NCI-H187 treated with DMSO at 0.1 percent for 48 hours (cell line): ENCODE measurements at regions not wholly inside any gene's neighbourhood (a gene's known extent, or its start where the extent isn't known, plus 50 kb on each side); places are given as distances from the start of the nearest gene placed in this dataset.

ENCODE experiments used
- DNase-seq: peaks from one replicate; lab custom pipeline; 2025; lab: John Stamatoyannopoulos, UW

DNA sequence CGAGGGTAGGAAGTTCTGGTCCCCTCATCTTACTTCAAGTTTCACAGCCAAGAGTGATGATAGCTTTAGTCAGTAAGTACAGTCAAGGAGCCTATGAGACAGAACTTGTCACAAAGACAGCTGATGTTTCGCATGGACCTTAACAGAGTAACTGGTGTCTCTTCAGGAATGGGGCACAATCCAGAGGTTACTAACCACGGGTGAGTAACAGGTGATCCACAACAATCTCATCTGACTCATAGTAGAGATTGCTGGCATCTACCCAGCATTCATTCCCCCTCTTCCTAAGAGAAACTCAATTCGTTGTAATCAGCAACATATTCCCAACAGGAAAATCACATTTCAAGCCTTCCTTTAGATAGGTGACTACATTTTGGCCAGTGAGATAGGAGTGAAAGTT is 126.7 kb downstream of the SNX18 start:
- no peak for DNase-seq

DNA sequence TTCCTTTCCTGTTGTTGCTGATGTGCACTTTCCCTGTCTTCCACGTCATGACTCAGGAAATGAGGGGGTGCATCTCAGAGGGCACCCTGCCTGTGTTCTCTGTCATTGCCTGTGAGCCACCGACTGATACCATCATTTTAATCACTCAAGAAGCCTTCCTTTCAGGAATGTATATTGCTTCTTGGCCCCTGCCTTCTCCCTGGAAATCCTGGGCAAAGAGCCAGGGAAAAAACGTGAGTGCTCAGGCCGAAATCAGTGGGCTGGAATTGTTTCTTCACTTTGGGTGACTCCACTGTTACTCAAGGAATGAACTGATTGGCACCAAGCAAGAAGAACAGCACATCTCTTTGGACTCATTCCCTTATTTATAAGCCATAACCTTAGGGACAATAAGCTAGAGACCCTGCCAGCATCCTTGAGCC is 126.1 kb downstream of the SNX18 start:
- DNase-seq = no peak

DNA sequence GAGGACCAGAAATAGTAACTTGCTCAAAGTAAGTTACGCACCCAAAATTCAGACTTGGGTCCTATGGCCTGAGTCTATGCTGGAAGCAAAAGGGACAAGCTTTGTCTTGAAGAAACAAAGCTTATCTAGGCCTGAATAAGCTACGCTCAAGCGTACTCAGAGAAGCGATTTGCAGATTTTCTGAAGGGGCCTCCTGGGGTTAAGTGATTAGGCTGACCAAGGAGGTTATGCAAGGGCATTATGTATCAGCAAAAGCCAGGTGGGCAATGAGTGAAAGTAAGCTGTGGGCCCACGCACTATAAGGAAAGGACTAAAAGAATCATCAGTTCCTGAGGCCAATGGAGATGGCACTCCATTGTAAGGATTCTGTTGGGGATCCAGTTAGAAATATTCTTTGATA is 122.1 kb downstream of the SNX18 start:
- DNase-seq = no peak

DNA sequence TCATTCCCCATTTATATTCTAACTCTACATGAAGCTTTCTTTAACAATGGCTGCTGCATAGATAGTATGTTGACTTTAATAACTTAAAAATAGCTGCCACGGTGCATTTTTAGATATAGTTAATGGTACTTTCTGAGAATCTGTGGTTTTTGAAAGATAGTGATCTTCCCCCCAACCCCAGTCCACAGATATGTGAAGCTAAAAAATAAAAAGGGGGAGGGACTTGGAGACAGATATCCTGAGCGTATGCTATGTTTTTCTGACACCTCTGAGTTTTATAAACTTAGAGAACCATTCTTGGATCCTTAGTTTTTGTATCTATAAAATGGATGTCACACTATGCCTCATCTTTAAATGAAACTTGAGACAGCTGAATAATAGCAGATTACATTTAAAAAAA is 120.5 kb downstream of the SNX18 start:
- DNase-seq = no peak

DNA sequence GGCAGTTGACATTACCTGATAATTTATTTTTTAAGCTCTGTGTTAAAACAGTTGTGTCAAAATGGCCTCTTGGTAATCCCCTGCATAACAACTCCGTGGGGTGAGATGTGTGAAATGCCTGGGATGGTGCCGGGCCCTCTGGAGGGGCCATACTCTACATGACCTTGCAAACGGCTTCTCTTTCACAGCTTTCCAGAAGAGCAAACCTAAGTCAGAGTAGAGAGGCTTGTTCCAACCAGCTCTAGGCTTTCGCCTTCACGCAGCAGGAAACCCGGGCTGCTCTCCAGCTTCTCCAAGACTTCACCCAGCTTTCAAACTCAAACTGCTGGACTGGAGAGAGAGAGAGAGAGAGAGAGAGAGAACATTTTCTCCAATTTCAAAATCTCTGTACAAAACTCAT is 120.1 kb downstream of the SNX18 start:
- no peak for DNase-seq

DNA sequence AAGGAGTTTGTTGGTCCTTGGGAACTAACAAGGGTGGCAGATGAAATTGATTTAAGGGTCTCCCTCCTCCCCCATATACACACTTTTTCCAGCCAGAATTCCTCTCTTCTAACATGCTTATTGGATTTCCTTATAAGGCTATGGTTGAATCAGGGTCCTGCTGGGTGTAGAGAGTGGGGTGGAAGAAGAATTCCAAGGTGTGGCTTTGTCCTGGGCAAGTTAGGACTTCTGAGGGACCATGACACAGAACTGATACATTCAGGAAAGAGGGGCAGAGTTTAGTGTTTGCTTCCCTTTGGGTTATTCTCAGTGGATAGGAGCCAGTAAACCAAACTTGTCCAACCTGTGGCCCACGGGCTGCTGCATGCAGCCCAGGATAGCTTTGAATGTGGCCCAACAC is 116.5 kb downstream of the SNX18 start:
- DNase-seq = no peak

DNA sequence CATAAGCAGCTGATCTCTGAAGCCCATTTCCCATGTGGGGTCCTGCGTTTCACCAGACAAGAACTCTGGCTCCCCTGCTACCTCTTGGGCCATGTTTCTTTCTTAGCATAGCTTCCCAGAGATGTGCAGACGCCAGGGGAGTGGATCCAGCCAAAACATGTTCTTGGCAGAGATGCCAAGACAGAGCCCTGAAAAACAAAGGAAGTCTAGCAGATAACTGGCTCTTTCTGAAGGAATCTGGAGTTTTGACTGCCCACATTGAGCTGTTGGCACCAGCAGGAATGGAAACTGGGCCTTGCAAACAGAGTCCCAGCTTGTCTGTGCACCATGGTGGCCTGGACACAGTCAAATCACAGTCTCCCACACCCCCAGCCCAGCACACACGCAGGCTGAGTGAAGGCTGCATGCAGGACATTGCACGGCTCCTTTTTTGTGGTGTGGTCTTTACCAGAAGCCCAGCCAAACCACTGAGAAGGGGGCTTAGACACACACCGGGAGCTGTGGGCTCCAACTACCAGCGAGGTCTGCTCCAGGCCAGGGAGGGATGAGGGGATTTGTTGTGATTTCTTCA is 114.7 kb downstream of the SNX18 start:
- DNase-seq = no peak

DNA sequence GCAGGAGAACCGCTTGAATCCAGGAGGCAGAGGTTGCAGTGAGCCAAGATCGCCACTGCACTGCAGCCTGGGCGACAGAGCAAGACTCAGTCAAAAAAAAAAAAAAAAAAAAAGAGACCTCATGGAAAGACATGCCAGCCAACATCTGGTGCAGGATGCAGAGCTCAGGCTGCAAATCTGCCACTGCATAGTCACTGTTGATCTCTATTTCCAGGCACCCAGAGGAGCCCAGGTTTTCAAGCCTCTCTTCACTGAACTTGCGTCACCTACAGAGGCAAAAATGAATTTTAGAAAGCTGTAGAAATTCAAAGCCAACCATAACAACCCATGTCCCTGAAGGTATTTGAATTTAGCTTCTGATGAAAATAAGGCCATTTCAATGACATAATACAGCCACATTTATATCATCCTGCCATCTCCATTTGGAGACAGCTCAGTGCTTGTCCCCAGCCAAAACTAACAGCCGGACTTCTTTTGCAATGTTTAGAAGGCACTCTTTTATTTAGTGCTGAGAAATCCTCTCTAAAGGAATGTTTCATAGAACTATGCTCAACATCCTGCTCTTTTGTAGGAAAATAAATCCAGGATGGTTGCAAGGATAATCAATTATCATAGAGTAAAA is 113.3 kb downstream of the SNX18 start:
- no peak for DNase-seq

DNA sequence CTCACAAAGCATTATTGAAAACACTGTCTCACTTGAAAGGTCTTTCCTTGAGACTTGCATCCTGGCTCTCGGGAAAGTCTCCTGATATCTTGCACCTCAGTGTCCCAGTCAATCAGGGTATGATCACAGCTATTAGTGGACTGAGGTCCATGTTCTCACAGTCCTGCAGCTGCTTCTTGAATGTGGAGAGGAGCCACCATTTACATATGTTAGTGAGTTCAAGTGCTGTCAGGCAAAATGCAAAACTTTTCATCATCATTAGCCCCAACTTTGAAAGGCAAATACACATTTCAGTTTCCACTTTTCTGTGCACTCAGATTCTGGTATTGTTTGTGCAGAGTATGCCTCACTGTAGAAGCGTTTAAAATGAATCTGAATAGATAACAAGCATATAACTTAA is 111.6 kb downstream of the SNX18 start:
- DNase-seq = no peak

DNA sequence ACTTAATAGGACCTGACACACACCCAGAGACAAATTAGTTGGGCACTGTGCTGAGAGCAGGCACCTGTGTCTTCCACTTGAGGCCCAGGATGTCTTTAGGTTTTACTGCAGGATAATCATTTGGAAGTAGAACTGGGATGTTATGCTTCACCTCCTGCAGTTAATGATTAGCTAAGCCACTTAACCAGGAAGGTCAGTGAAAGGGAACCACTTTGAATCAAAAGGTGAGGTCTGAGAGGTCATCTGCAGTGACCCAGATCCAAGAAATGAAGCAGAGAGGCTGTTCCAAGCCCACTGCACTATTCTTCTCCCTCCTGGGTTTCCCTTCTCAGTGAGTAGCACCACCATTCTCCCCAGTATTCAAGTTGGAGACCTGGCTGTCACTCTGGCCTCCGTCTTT is 110.5 kb downstream of the SNX18 start:
- no peak for DNase-seq

DNA sequence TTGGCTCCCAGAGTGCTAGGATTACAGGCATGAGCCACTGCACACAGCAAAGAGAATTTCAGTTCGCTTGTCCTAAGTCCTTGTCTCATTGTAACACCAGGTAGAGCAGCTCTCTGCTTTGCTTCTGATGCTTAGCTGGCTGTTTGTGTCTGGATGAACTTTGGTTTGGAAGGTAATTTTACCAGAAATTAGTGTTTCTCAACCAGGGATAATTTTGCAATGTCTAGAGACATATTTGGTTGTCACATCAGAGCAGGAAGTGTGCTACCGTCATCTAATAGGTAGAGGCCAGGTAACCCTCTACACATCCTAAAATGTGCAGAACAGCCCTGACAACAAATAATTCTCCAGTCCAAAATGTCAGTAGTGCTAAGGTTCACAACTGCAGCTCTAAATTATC is 108.8 kb downstream of the SNX18 start:
- DNase-seq = no peak

DNA sequence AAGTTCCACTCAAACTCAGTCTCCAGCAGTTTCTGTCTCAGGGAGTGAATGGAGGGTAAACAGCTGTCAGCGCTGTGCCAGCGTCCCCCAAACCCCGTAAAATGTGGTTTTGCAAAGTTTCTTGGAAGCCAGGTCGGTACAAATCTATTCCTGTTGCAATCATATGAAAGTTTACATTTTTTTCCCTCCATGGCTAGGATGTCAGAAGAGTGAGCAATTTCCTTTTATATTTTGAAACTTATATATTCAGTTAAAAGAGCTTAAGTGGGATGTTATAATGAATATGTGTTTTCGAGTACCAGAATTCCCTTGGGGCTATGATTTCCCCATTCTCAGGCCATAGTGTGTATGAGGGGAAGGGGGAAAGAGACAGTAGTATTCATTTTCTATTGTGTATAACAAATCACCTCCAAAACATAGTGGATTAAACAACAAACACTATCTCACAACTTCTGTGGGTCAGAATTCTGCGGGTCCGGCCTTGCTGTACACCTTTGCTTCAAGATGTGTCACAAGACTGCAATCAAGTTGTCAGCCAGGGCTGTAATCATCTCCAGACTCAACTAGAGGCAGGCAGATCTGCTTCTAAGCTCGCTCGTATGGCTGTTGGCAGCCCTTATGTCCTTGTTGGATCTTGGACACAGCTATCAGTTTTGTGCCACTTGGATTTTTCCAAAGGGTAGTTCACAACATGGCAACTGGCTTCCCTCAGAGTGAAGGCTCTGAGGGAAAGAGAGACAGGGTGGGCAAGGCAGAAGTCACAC is 107.4 kb downstream of the SNX18 start:
- DNase-seq = no peak

DNA sequence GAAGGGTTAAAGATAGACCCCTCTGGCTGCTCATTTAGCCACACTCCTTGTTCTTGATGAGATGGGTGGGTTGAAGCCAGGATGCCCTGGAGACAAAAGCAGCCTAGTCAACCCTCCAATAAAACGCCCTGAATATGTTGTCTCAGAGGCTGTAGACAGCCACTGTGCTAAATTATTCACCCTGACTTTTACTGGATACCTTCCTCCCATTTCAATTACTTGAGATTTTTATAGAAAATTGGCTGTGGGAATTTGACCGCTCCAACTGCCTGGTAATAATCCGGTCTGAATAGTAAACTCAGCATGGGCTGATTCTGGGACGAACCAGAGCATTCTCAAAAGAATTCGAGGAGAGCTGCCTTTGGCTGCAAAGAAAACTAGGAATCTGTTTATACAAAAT is 104.2 kb downstream of the SNX18 start:
- no peak for DNase-seq

DNA sequence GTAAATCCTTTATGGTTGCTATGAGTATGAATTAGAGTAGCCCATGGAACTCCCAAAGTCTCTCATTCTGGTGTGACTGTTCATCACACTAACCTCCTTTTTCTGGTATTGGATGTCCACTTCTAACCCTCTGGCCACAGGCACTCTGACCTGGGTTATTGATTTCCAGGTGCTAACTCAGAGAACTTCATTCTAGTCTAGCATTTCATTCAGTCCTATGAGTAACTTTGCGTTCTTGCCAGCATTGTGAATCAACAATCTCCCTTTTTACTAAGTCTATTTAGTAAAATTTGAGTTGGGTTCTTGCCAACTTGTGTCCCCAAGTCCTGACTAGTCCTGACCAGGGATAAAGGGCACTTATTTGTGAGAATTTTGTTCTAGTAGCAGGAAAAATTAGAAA is 103.5 kb downstream of the SNX18 start:
- no peak for DNase-seq

DNA sequence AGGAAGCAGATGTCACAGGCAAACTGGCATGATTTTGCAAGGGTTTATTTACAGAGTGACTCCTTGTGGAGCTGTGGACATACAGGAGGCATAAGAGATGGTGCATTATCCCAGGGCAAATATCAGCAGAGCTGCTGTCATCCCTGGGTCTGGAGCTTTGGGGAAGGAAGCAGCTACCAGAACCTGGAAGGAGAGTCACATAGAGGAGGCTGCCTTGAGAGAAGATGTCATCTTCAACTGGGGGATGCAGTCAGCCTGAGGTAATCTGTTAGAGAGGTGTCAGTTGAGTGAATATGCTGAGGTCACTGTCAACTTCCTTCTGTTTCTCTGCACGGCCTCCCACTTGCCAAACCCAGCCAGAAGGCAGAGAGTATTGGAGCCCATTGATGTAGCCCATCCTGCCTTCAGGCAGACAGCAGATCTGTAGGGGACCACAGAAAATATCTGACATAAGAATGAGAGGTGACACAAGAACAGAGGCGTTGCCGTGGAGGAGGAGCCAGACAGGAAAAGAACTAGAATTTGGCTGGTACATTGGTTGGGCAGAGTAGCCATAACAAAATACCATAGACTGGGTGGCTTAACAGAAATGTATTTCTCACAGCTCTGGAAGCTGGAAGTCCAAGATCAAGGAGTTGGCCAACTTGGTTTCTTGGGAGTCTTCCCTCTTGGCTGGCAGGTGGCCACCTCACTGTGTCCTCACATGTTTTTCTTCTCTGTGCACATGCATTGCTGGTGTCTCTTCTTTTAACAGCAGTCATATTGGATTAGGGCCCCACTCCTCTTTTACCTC is 102.8 kb downstream of the SNX18 start:
- DNase-seq = no peak

DNA sequence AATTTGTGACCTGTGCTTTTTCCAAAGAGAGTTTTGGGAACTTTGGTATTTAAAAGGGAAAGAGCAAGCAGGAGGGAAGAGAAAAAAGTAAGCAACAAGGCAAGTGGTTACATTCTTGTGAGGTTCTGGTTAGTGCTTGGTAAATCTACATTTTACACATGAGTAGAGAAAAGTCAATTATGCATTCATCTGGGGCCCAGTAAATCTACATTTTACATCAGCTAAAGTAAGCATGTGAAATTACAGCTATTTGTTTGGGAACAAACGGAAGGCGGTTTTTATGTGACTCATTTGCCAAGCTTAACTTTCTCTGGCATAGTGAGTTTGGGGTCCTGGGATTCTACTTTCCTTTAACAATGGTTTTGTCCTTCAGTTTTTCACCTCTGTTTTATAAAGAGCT is 102.2 kb downstream of the SNX18 start:
- DNase-seq = no peak

DNA sequence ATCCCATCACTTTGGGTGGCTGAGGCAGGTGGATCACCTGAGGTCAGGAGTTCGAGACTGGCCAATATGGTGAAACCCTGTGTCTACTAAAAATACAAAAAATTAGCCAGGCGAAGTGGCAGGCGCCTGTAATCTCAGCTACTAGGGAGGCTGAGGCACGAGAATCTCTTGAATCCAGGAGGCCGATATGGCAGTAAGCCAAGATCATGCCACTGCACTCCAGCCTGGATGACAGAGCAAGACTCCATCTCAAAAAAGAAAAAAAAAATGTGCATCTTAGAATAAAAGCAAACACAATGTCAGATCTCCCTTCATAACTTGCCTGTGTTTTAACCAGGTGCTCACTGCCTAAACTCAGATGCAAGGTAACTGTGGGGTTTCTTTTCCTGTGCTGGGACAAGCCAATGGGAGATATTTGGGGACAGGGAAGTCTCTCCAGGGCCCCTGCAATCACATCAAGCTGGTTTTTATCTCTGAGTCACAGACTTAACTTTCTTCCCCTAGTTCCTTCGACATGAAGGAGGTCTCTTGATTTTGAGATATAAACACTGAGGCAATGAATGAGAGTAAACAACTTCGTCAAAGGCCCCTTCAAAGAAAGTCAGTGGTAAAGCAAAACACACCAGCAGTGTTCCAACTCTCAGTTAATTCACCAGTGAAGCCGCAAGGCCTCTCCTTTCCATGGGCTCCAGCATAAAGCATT is 99.1 kb downstream of the SNX18 start:
- no peak for DNase-seq

DNA sequence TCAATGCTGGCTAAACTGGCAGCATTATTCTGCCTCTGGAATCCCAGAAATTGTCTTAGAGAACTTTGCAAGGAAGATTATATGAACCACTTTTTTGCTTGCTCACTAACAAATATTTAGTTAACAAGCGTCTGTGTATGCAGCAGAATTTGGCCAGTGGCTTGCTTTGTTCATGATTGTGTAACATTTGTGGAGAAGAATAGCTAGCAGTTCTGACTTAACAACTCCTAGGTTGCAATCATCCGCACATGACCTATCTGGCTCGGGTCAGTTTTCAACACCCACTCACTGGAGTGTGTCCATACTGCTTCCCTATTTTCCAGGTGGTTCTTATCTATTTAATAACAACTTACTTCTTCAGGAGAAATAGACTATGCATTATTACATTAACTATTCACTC is 98.5 kb downstream of the SNX18 start:
- no peak for DNase-seq

DNA sequence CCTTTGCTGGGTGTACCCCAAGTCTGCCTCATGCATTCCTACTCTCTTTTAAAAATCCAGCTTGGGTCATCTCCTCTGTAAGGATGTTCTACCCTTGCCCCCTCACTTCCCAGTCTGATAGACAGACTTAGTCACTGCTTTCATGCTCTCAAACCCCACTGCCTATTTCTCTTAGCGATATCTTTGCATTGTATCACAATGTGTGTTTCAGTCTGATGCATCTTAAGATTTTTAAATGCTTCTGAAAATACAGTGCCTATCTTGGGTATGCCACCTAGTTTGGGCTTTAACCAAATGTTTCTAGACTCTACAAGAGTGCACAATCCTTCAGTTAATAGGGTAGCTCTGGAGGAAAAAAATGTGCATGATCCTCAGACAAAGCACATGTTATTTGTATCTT is 97.8 kb downstream of the SNX18 start:
- DNase-seq = no peak

DNA sequence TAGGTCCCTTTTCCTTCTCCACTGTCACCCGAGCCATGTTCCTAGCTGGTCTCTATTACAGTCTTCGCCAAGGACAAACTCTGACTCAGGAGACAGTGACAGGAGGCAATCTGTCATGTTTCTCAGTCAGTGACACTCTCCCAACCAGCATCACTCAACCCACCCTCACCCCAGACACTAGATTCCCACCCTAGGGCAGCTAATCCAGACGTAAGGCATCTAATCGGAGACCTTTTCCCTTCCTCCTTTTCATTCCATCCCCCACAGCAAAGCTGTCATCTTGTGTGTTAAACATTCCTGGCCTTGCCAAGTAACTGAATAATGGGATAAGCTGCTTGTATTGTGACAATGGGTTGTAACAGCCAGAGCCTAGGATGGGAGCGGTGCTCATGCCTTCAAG is 95.2 kb downstream of the SNX18 start:
- DNase-seq = no peak

DNA sequence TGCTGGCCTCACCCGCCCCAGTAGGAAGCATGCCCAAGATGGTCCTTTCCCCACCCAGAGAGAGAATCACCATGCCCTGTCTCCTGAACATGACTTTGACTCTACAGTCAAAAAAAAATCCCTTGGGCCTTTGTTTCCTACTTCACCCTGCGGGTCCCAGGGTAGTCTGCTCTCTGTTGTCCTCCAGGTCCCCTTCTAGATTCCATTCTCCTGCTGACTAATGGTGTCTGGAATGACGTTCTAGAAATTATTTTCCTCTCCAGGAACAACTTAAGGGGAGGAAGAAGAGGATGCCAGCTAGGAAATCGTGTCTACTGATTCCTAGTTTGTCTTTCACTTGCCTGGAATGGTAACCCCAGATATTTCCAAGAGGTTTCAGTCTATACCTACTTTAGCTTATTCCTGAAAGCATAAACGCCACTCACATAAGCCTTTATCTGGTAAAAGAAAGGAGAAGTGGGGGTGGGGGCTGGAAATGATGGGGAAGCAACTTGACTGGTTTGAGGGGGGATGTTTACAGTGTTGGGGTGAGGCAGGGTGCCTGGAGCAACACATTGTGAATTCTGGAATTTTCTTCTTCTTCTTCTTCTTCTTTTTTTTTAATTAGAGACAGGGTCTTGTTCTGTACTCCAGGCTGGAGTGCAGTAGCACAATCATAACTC is 93.9 kb downstream of the SNX18 start:
- no peak for DNase-seq
